ENCODE measurements at regions not wholly inside any gene's neighbourhood (a gene's known extent, or its start where the extent isn't known, plus 50 kb on each side); places are given as distances from the start of the nearest gene placed in this dataset.

DNA sequence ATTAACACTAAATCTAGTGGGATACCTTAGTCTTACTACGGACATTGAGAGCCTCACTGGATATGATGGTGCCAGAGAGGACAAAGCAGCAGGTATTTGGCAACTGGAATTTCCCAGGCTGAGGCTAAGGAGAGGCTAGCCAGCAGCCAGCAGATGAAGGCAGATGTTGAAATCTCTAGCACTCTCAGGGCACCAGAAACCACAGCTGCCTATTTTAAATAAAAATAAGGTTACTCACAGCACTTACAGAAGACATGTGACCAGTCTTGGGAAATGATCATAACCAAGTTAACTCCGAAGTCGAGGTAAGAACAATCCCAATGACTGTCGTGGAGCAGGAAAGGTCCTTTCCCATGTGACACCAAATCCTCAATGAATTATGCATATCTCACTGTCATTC, 1726.0 kb downstream of the EFNB2 start:
- TF ChIP-seq, protein P1, sequence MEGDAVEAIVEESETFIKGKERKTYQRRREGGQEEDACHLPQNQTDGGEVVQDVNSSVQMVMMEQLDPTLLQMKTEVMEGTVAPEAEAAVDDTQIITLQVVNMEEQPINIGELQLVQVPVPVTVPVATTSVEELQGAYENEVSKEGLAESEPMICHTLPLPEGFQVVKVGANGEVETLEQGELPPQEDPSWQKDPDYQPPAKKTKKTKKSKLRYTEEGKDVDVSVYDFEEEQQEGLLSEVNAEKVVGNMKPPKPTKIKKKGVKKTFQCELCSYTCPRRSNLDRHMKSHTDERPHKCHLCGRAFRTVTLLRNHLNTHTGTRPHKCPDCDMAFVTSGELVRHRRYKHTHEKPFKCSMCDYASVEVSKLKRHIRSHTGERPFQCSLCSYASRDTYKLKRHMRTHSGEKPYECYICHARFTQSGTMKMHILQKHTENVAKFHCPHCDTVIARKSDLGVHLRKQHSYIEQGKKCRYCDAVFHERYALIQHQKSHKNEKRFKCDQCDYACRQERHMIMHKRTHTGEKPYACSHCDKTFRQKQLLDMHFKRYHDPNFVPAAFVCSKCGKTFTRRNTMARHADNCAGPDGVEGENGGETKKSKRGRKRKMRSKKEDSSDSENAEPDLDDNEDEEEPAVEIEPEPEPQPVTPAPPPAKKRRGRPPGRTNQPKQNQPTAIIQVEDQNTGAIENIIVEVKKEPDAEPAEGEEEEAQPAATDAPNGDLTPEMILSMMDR (IDR thresholded peaks at IDR 0.05; ENCODE audit: insufficient read depth, low read length, poor library complexity, severe bottlenecking): no peak
- Histone ChIP-seq H3K4me3 (replicated peaks; ENCODE audit: low read depth, low read length) (no peak overlapping the region), H3K36me3 (ENCODE audit: control insufficient read depth, insufficient read depth, low read length) (no peaks in the 10 kb centered on the region), H3K27me3 (replicated peaks; ENCODE audit: control insufficient read depth, insufficient read depth, low read length) (no peaks in the 10 kb centered on the region)
- no peak for DNase-seq (ENCODE audit: extremely low read depth, insufficient read length)

DNA sequence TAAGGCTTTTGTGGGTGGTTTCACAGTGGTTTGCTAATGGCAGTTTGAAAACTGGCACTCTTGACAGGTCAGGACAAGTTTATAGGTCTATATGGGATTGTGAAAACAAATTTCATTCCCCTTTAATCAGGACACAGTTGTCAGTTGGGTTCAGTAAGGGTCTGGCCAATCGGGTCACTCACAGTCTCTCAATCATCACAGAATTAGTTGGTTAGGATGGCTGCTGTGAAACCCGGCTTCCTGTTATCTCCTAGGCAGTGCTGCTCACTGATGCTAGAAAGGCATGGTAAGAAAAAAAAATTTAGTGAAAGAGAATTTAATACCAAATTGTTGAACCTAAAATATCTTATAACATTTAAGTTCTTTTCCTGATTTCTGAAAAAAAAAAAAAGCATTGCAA, 1730.1 kb downstream of the EFNB2 start:
- TF ChIP-seq, protein P1 (IDR thresholded peaks at IDR 0.05; ENCODE audit: insufficient read depth, low read length, poor library complexity, severe bottlenecking): no peak
- Histone ChIP-seq H3K36me3 (ENCODE audit: control insufficient read depth, insufficient read depth, low read length) (no peaks in the 10 kb centered on the region), H3K4me3 (replicated peaks; ENCODE audit: low read depth, low read length) (no peak overlapping the region), H3K27me3 (replicated peaks; ENCODE audit: control insufficient read depth, insufficient read depth, low read length) (no peaks in the 10 kb centered on the region)
- DNase-seq (ENCODE audit: extremely low read depth, insufficient read length): no peak

DNA sequence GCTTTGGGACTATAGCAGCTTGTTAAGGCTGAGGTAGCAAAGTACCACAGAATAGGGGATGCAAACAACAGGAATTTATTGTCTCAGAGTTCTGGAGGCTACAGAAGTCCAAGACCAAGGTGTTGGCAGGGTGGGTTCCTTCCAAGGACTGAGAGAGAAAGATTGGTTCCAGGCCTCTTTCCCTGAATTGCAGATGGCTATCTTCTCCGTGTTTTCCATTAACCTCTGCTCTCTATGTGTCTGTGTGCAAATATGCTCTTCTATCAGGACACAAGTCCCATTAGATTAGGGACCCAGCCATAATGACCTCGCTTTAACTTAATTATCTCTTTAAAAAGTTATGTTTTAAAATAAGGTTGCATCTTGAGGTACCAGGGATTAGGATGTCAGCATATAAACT, 1732.9 kb upstream of the SLC10A2 start:
- H3K36me3 ChIP-seq (ENCODE audit: control insufficient read depth, insufficient read depth, low read length): no peaks in the 10 kb centered on the region
- no peaks in the 10 kb centered on the region for H3K27me3 ChIP-seq (replicated peaks; ENCODE audit: control insufficient read depth, insufficient read depth, low read length)
- DNase-seq (ENCODE audit: extremely low read depth, insufficient read length): no peak
- no peak overlapping the region for H3K4me3 ChIP-seq (replicated peaks; ENCODE audit: low read depth, low read length)
- TF ChIP-seq, protein P1 (IDR thresholded peaks at IDR 0.05; ENCODE audit: insufficient read depth, low read length, poor library complexity, severe bottlenecking): no peak

DNA sequence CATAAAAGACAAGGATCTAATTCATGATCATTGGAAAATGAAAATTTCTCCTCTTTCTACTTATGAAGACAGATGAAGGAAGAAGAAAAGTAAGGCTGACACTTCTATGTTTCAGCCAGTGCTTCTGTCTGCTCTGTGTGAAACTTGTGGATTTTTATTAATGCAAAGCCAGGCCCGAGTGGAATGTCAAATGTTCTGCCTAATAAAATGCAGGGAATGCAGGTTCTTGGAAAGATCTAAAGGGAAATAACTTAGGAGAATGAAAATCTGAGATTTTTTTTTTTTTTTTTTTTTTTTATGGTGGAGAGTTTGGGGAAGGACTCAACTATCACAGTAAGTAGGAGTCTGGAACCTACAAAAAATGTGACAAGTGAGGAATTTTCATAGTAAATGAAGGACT, 1732.3 kb upstream of the SLC10A2 start:
- TF ChIP-seq, protein P1 (IDR thresholded peaks at IDR 0.05; ENCODE audit: insufficient read depth, low read length, poor library complexity, severe bottlenecking): no peak
- no peaks in the 10 kb centered on the region for H3K36me3 ChIP-seq (ENCODE audit: control insufficient read depth, insufficient read depth, low read length)
- DNase-seq (ENCODE audit: extremely low read depth, insufficient read length): no peak
- H3K4me3 ChIP-seq (replicated peaks; ENCODE audit: low read depth, low read length): no peak overlapping the region
- no peaks in the 10 kb centered on the region for H3K27me3 ChIP-seq (replicated peaks; ENCODE audit: control insufficient read depth, insufficient read depth, low read length)

DNA sequence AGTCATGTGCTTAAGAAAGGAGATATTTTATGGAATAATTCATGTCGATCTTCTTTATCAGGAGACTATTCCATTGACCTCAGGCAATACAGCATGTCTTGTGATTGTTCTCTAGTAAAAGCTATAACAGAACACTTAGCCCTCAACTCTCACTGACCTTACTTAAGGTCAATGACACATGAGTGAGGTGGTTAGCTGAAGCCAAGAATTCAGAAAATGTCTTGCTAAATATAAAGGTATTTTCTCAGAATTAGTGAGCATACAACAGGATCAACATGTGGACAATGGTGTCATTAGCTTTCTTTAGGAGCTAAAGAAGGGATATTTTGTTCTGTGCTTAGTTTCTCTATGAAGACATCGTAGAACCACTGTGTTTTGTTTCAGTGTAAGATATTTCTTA, 1730.4 kb upstream of the SLC10A2 start:
- Histone ChIP-seq H3K4me3 (replicated peaks; ENCODE audit: low read depth, low read length) (no peak overlapping the region), H3K36me3 (ENCODE audit: control insufficient read depth, insufficient read depth, low read length) (no peaks in the 10 kb centered on the region), H3K27me3 (replicated peaks; ENCODE audit: control insufficient read depth, insufficient read depth, low read length) (no peaks in the 10 kb centered on the region)
- no peak for DNase-seq (ENCODE audit: extremely low read depth, insufficient read length)
- TF ChIP-seq, protein P1 (IDR thresholded peaks at IDR 0.05; ENCODE audit: insufficient read depth, low read length, poor library complexity, severe bottlenecking): no peak

DNA sequence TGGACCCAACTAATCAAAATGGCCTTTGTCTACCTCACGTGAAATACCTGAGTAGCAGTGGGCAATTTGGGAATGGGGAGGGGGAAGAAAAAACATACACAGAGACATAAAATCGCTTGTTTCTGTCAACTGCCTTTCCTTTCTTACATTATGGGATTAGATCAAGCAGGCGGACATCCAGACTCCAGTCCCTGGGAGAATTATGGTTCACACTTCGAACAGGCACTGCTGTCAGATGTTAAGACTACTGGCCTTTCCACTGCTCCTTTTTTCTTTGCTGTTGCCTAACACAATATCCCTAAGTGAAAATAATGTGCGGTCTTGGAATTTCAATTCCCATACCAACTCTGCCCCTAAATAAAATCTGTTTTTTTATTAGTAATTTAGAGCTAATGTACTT, 1719.7 kb upstream of the SLC10A2 start:
- no peak for DNase-seq (ENCODE audit: extremely low read depth, insufficient read length)
- H3K4me3 ChIP-seq (replicated peaks; ENCODE audit: low read depth, low read length): no peak overlapping the region
- no peaks in the 10 kb centered on the region for H3K36me3 ChIP-seq (ENCODE audit: control insufficient read depth, insufficient read depth, low read length)
- TF ChIP-seq, protein P1 (IDR thresholded peaks at IDR 0.05; ENCODE audit: insufficient read depth, low read length, poor library complexity, severe bottlenecking): no peak
- no peaks in the 10 kb centered on the region for H3K27me3 ChIP-seq (replicated peaks; ENCODE audit: control insufficient read depth, insufficient read depth, low read length)
